ENCODE measurements at regions not wholly inside any gene's neighbourhood (a gene's known extent, or its start where the extent isn't known, plus 50 kb on each side); places are given as distances from the start of the nearest gene placed in this dataset.
"Not testable (repeated sequence)": the region's sequence is repeated elsewhere in the genome, so short reads cannot be mapped to it uniquely, and the experiment has no call there.

- DNase-seq: no peak
Measured at GRCh38 chr2:176774766-176775451, 437.7 kb upstream of the HNRNPA3 start.

GRCh38 chr2:176777262-176777661 lies 435.3 kb upstream of the HNRNPA3 start:
- no peak for DNase-seq

GRCh38 chr2:176779917-176780316 lies 432.7 kb upstream of the HNRNPA3 start:
- no peak for DNase-seq

- DNase-seq: no peak
Measured at GRCh38 chr2:176780348-176780747, 432.2 kb upstream of the HNRNPA3 start.

- DNase-seq: no peak
Measured at GRCh38 chr2:176781570-176782217, 430.9 kb upstream of the HNRNPA3 start.

- DNase-seq: no peak
Measured at GRCh38 chr2:176784633-176785200, 427.9 kb upstream of the HNRNPA3 start.

- no peak for DNase-seq
Measured at GRCh38 chr2:176789751-176790150, 422.8 kb upstream of the HNRNPA3 start.

GRCh38 chr2:176790468-176790867 lies 422.1 kb upstream of the HNRNPA3 start:
- DNase-seq: no peak

- no peak for DNase-seq
Measured at GRCh38 chr2:176793792-176794191, 418.8 kb upstream of the HNRNPA3 start.

- DNase-seq: no peak
Measured at GRCh38 chr2:176794392-176794791, 418.2 kb upstream of the HNRNPA3 start.

GRCh38 chr2:176795823-176796222 lies 416.8 kb upstream of the HNRNPA3 start:
- DNase-seq: no peak

- not testable (repeated sequence) for DNase-seq
Measured at GRCh38 chr2:176796677-176797076, 415.9 kb upstream of the HNRNPA3 start.

GRCh38 chr2:176804392-176804791 lies 408.2 kb upstream of the HNRNPA3 start:
- no peak for DNase-seq

- no peak for DNase-seq
Measured at GRCh38 chr2:176805345-176805744, 407.2 kb upstream of the HNRNPA3 start.

- no peak for DNase-seq
Measured at GRCh38 chr2:176812246-176812775, 400.3 kb upstream of the HNRNPA3 start.

- DNase-seq: no peak
Measured at GRCh38 chr2:176813156-176813555, 399.4 kb upstream of the HNRNPA3 start.

- no peak for DNase-seq
Measured at GRCh38 chr2:176813621-176814049, 399.0 kb upstream of the HNRNPA3 start.

GRCh38 chr2:176814274-176814673 lies 398.3 kb upstream of the HNRNPA3 start:
- DNase-seq: no peak

- DNase-seq: peak; percentile 3
Measured at GRCh38 chr2:176814740-176815367, 397.7 kb upstream of the HNRNPA3 start.

- DNase-seq: no peak
Measured at GRCh38 chr2:176817061-176817565, 395.5 kb upstream of the HNRNPA3 start.

- no peak for DNase-seq
Measured at GRCh38 chr2:176818076-176818475, 394.5 kb upstream of the HNRNPA3 start.

- DNase-seq: no peak
Measured at GRCh38 chr2:176818617-176819016, 394.0 kb upstream of the HNRNPA3 start.

- DNase-seq: no peak
Measured at GRCh38 chr2:176819306-176819705, 393.3 kb upstream of the HNRNPA3 start.
